Common myeloid progenitor, CD34-positive (primary cell): ENCODE measurements at regions not wholly inside any gene's neighbourhood (a gene's known extent, or its start where the extent isn't known, plus 50 kb on each side); places are given as distances from the start of the nearest gene placed in this dataset.

Experiments used
- CTCF ChIA-PET: fragments of 350-600 bp; sonication (Branson Sonifier 250); formaldehyde crosslinking; loops from one replicate; lab custom pipeline; 2021; ENCODE audit warnings: antibody characterized with exemption; lab: Charles Lee
- POLR2A ChIA-PET: fragments of 350-600 bp; sonication (Branson Sonifier 250); formaldehyde crosslinking; loops from one replicate; lab custom pipeline; 2021; ENCODE audit warnings: antibody characterized with exemption; lab: Charles Lee
- DNase-seq, 3 donors: peaks; one replicate each; pipeline versions ENCODE4 v3.0.0 to v3.0.0-alpha.2; 2013
- H3K27ac ChIP-seq, 2 experiments: 1 replicate in 1 of 2; 2 replicates in 1 of 2; pipeline ENCODE4 v1.7.0; 2013; ENCODE audit warnings: inconsistent platforms in 2 of 2, low read length in 2 of 2, mild to moderate bottlenecking in 2 of 2, low read depth in 1 of 2, moderate library complexity in 1 of 2; ENCODE audit not compliant: severe bottlenecking in 2 of 2, insufficient read depth in 1 of 2, poor library complexity in 1 of 2
- H3K27me3 ChIP-seq, 5 experiments: replicated peaks in 2 of 5; 1 replicate in 3 of 5; 2 replicates in 2 of 5; pipeline versions ENCODE4 v1.6.1 to v1.7.0; 2013; ENCODE audit warnings: low read length in 4 of 5, mild to moderate bottlenecking in 2 of 5, moderate library complexity in 2 of 5, inconsistent platforms in 1 of 5; ENCODE audit not compliant: insufficient read depth in 5 of 5, control insufficient read depth in 4 of 5
- H3K36me3 ChIP-seq, 4 experiments: 1 replicate in 2 of 4; 2 replicates in 2 of 4; pipeline versions ENCODE4 v1.6.1 to v1.7.0; 2013; ENCODE audit warnings: low read length in 3 of 4, control low read depth in 1 of 4, mild to moderate bottlenecking in 1 of 4; ENCODE audit not compliant: control insufficient read depth in 4 of 4, insufficient read depth in 4 of 4
- H3K4me1 ChIP-seq, 4 experiments: 1 replicate in 3 of 4; 2 replicates in 1 of 4; pipeline versions ENCODE4 v1.6.1 to v1.7.1; 2013; ENCODE audit warnings: low read length in 3 of 4, mild to moderate bottlenecking in 3 of 4, control low read depth in 1 of 4, inconsistent platforms in 1 of 4, moderate library complexity in 1 of 4; ENCODE audit not compliant: control insufficient read depth in 4 of 4, insufficient read depth in 4 of 4; ENCODE audit errors: control extremely low read depth in 1 of 4
- H3K4me3 ChIP-seq, 7 experiments: 1 replicate in 4 of 7; 2 replicates in 3 of 7; pipeline versions ENCODE4 v1.5.1 to v1.7.0; 2013; ENCODE audit warnings: mild to moderate bottlenecking in 7 of 7, low read length in 6 of 7, moderate library complexity in 6 of 7, inconsistent platforms in 2 of 7, low read depth in 2 of 7, control low read depth in 1 of 7; ENCODE audit not compliant: insufficient read depth in 4 of 7, control insufficient read depth in 1 of 7; ENCODE audit errors: extremely low read depth in 1 of 7
- H3K9me3 ChIP-seq, 5 experiments: 1 replicate in 4 of 5; 2 replicates in 1 of 5; pipeline versions ENCODE4 v1.6.1 to v1.7.1; 2013; ENCODE audit warnings: low read length in 4 of 5, mild to moderate bottlenecking in 2 of 5, inconsistent platforms in 1 of 5, low read depth in 1 of 5, moderate library complexity in 1 of 5; ENCODE audit not compliant: control insufficient read depth in 4 of 5, insufficient read depth in 2 of 5; ENCODE audit errors: control extremely low read depth in 1 of 5
- WGBS: methylation state at CpG from one replicate; pipeline ENCODE4 v1.1.5; 2013; ENCODE audit not compliant: insufficient coverage; 5-methylcytosine and 5-hydroxymethylcytosine counted together

DNA sequence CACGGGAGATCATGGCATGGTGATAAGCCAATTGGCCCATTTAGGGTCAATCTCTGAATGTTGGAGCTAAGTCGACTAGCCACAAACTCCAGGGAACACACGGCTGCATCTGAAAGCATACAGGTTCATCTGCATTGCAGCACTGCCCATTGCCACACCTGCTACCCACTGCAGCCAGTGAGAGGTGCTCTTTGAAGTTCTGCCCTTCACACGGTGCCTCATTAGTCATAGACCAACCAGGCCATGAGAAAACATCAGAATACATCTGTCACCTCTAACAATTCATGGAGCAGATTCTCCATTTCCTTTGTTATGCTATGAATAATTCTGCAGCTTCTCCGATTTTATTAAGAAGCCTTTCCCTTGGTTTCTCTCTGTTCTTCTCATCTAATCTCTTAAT, 65.7 kb upstream of the FAM204A start:
- ChIA-PET CTCF (no interaction called here), POLR2A (no interaction called here)
- WGBS, result 78% methylated on average over 5 of the region's 5 CpGs
- Histone ChIP-seq H3K27me3 (peaks cover 2 to 15% (median 3%) of the 10 kb centered on the region in 5 experiments), H3K9me3 (no peaks in the 10 kb centered on the region), H3K4me1 (no peaks in the 10 kb centered on the region), H3K36me3 (no peaks in the 10 kb centered on the region), H3K4me3 (no peak overlapping the region), H3K27ac (no peak overlapping the region)
- DNase-seq, result no peak

- no peaks in the 10 kb centered on the region for H3K4me1 ChIP-seq
- no peaks in the 10 kb centered on the region for H3K9me3 ChIP-seq
- H3K36me3 ChIP-seq, result no peaks in the 10 kb centered on the region
- no peak overlapping the region for H3K4me3 ChIP-seq
- no peak overlapping the region for H3K27ac ChIP-seq
- no peak for DNase-seq
- peaks cover 2 to 15% (median 4%) of the 10 kb centered on the region in 5 experiments for H3K27me3 ChIP-seq
- ChIA-PET CTCF (no interaction called here), POLR2A (no interaction called here)
Observed at GRCh38 chr10:118407026-118407425, 64.9 kb upstream of the FAM204A start.

DNA sequence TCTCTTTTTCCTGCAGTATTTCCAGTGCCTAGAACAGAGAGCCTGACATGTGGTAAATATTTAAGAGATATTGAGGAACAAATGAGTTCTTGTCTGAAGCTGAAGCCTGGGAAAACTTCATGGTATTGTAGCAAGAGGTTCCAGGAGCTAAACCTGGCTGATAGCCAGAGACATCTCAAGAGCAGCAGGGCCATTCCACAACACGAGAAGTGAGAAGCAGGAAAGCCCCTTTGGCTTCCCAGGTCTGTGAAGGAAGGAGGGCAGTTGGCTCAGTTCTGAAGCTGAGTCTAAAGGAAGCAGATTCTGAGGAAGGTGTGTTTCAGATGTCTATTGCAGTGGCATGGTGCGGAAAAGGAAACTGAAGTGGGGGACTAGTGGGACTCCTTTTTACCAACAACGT, 63.8 kb upstream of the FAM204A start:
- no peaks in the 10 kb centered on the region for H3K36me3 ChIP-seq
- WGBS, result 71% methylated on average over 3 of the region's 3 CpGs
- POLR2A ChIA-PET, result no interaction called here
- no peak overlapping the region for H3K4me3 ChIP-seq
- H3K4me1 ChIP-seq, result no peaks in the 10 kb centered on the region
- CTCF ChIA-PET, result no interaction called here
- peaks cover 0 to 4% (median 0%) of the 10 kb centered on the region in 5 experiments for H3K9me3 ChIP-seq
- no peak for DNase-seq
- peaks cover 2 to 12% (median 3%) of the 10 kb centered on the region in 5 experiments for H3K27me3 ChIP-seq
- H3K27ac ChIP-seq, result no peak overlapping the region

GRCh38 chr10:118403967-118404366, 61.8 kb upstream of the FAM204A start:
- no peaks in the 10 kb centered on the region for H3K36me3 ChIP-seq
- peaks cover 2 to 12% (median 3%) of the 10 kb centered on the region in 5 experiments for H3K27me3 ChIP-seq
- H3K9me3 ChIP-seq, result peaks cover 0 to 4% (median 0%) of the 10 kb centered on the region in 5 experiments
- no peaks in the 10 kb centered on the region for H3K4me1 ChIP-seq
- H3K27ac ChIP-seq, result no peak overlapping the region
- H3K4me3 ChIP-seq, result no peak overlapping the region
- ChIA-PET CTCF (no interaction called here), POLR2A (no interaction called here)
- DNase-seq, result no peak
- WGBS, result 100% methylated on average over 2 of the region's 3 CpGs

DNA sequence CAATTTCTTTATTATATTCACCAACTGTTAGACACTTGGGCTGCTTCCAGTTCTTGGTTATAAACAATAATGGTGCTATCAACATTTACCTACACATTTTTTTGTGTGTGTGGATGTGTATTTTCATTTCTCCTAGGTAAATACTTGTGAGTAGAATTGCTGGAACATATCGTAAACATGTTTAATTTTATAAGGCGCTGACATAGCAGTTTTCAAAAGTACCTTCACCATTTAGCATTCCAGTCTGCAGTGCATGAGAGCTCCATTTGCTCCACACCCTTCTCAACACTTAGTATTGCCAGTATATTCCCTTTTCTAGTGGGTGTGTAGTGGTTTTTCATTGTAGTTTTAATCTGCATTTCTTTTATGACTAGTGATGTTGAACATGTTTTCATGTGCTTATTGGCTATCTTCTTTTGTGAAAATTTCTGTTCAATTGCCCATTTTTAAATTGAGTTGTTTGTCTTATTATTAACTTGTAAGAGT, 59.6 kb upstream of the FAM204A start:
- Histone ChIP-seq H3K27me3 (peaks cover 0 to 14% (median 3%) of the 10 kb centered on the region in 5 experiments), H3K4me3 (no peak overlapping the region), H3K27ac (no peak overlapping the region), H3K36me3 (no peaks in the 10 kb centered on the region), H3K4me1 (no peaks in the 10 kb centered on the region), H3K9me3 (peaks cover 0 to 4% (median 0%) of the 10 kb centered on the region in 5 experiments)
- no peak for DNase-seq
- no CpG with 5 or more reads among the region's 2 CpGs for WGBS
- ChIA-PET POLR2A (no interaction called here), CTCF (no interaction called here)

GRCh38 chr10:118397391-118397790, 55.3 kb upstream of the FAM204A start:
- Histone ChIP-seq H3K27ac (no peak overlapping the region), H3K27me3 (peaks cover 0 to 2% (median 0%) of the 10 kb centered on the region in 5 experiments), H3K36me3 (no peaks in the 10 kb centered on the region), H3K4me3 (no peak overlapping the region), H3K9me3 (peaks cover 0 to 4% (median 0%) of the 10 kb centered on the region in 5 experiments), H3K4me1 (peaks cover 0 to 5% (median 1%) of the 10 kb centered on the region in 4 experiments)
- ChIA-PET CTCF (no interaction called here), POLR2A (no interaction called here)
- WGBS, result 95% methylated on average over 2 of the region's 4 CpGs
- DNase-seq, result no peak

GRCh38 chr10:118395947-118396346, 53.8 kb upstream of the FAM204A start:
- H3K36me3 ChIP-seq, result no peaks in the 10 kb centered on the region
- 96% methylated on average over 3 of the region's 5 CpGs for WGBS
- POLR2A ChIA-PET, result no interaction called here
- H3K4me1 ChIP-seq, result peaks cover 0 to 5% (median 1%) of the 10 kb centered on the region in 4 experiments
- peaks cover 0 to 2% (median 0%) of the 10 kb centered on the region in 5 experiments for H3K27me3 ChIP-seq
- no peaks in the 10 kb centered on the region for H3K9me3 ChIP-seq
- no peak overlapping the region for H3K4me3 ChIP-seq
- no peak overlapping the region for H3K27ac ChIP-seq
- no peak for DNase-seq
- CTCF ChIA-PET, result interaction anchor here (1.0 kb wide), 1 partner anchor 21 kb away, joined by 3 read pairs; no protein-coding TSS in a partner anchor
